Fibroblast of upper back skin (primary cell): ENCODE measurements at regions not wholly inside any gene's neighbourhood (a gene's known extent, or its start where the extent isn't known, plus 50 kb on each side); places are given as distances from the start of the nearest gene placed in this dataset.
"Not testable (repeated sequence)": the region's sequence is repeated elsewhere in the genome, so short reads cannot be mapped to it uniquely, and the experiment has no call there.

ENCODE experiments used
- DNase-seq: peaks from one replicate; pipeline ENCODE4 v3.0.0-alpha.2; 2013

DNA sequence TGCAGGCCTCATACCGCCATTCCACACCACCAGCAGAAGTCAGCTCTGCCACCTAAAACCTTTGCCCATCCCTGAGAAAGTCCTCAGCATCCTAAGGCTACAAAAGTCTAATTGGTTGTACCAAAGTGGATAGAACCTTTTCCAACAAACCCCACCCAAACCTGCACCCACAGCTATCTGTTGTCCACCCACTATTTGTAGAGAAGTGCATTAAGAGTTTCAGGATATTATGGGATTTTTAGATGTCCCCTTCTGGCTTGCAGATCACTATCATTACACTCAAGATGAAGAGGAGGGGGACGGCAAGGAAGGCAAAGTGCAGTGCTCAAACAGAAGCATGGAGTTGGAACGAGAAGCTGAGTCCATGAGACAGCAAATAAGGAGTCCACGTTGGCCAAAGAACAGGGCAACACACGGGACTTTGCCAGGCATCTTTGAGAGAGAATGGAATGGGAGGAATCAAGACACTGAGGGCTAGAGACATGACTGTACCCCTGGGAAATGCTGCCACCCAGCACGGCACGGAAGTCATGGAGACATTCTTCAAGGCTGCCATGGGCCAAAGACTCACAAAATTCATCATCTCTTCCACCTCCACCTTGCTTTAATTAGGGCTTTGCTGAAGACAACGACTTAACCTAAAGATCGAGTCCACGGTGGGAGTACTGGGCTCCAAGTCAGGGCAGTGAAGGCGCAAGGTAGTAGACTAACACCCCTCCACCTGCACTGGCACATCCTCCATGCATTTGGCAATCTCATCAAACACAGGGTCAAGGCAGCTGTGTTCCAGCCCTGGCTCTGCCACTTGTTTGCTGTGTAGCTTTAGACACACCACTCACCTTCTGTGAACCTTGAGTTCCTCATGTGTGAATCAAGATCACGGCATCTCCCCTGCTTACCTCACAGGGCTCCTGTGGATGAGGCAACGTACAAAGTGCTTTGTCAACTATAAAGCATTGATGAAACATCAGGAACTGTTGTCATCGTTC lies 112.9 kb upstream of the TMEM45B start:
- DNase-seq: no peak

GRCh38 chr11:129703846-129704245 lies 111.8 kb upstream of the TMEM45B start:
- no peak for DNase-seq

DNA sequence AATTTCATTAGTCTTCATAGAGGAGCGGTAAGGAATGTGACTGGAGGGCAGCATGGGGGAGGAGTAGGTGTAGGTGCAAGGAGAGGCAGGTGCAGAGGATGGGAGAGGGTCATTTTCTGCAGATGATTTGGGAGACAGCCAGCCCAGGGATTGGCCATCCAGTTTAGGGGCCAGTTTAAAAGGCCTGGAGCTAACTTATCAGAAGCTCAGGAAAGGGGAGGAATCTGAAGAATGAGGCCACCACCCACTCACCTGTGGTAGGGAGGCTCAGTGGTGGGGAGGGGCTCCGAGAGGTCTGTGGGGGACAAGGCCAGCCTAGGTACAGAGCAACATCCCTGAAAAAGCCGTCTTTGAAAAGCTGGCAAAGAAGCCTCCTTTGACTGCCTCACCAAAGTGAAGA lies 110.8 kb upstream of the TMEM45B start:
- no peak for DNase-seq

GRCh38 chr11:129705341-129705740 lies 110.3 kb upstream of the TMEM45B start:
- DNase-seq: no peak

GRCh38 chr11:129705933-129706332 lies 109.7 kb upstream of the TMEM45B start:
- DNase-seq: no peak

DNA sequence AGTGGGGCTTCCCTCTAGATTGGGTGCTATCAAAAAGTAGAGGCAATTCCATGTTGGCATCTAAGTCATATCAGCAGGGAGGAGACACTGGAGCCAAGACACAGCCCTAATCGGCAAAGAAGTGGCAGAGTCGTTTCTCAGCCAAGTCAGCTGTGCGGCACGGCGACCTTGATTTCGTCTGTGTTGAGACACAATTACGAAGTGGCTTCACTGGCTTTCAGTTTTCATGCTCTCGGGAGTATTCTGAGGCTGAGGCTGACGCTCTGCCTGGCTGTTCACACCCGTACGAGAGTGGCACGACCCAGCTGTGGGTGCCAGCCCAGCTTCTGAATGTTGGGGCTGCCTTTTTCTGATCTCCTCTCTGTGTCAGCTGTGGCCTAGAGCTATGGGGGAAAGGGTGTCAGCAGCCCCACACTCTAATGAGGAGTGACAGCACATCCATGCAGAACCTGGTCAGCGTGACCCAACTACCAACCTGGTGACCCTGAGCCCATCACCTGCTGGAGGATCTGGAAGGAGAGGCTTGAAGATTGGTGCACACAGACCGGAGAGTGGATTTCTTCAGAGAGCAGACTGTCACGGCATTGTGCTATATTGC lies 105.7 kb upstream of the TMEM45B start:
- DNase-seq: no peak

- DNase-seq: no peak
Observed at GRCh38 chr11:129710423-129710822, 105.2 kb upstream of the TMEM45B start.

- DNase-seq: no peak
Observed at GRCh38 chr11:129711760-129712159, 103.9 kb upstream of the TMEM45B start.

- DNase-seq: not testable (repeated sequence)
Observed at GRCh38 chr11:129712486-129713240, 103.0 kb upstream of the TMEM45B start.

GRCh38 chr11:129719037-129719436 lies 96.6 kb upstream of the TMEM45B start:
- no peak for DNase-seq

- no peak for DNase-seq
Observed at GRCh38 chr11:129720156-129720555, 95.5 kb upstream of the TMEM45B start.

DNA sequence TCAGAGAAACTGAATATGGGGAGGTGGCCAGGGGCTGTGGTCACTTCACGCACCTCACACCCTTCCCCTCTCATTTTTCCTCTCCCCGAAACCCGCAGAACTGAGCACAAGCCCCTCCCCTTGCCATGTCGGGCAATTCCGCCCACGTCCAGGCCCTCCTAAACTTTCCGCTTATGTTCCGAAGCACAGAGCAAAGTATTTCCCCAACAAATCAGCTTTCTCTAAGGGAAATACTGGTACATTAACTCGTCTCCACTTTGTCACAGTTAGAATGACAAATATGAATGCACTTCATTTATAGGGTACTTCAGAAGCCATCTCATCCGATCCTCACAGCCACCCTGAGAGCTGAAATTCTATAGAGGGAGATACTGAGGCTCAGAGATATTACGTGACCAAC lies 94.7 kb upstream of the TMEM45B start:
- no peak for DNase-seq

DNA sequence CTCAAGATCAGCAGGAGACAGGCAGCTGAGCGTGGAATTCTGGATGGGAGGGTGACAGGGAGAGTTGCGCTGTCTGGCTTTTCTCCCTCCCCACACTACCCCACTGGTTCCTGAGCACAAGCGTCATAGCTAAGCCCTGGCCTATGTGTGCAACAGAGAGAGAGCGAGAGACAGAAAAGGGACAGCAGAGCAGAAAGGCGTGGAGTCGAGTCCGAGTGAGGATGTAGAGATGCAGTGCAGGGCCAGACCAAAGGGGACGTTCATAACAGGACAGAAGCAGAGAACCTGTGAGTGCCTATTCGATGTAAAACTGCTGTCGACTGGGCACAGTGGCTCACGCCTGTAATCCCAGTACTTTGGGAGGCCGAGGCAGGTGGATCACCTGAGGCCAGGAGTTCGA lies 94.0 kb upstream of the TMEM45B start:
- DNase-seq: no peak

DNA sequence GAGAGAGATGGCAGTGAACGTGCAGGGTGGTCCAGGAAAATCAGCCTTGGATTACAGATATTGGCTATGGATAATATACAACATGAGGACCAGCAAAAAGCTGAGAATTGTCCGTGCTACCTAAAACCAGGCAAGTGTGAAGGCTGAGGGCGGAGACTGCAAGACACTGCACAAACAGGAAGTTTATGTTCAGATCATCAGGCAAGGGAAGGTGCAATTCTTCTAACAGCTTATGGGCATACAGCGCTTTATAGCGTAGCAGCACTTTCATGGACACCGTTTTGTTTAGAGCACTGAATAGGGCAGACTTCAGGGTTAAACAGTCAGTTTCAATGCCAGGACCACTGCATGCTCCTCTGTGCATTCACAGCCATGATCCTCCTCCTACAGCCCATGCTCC lies 93.1 kb upstream of the TMEM45B start:
- DNase-seq: no peak

DNA sequence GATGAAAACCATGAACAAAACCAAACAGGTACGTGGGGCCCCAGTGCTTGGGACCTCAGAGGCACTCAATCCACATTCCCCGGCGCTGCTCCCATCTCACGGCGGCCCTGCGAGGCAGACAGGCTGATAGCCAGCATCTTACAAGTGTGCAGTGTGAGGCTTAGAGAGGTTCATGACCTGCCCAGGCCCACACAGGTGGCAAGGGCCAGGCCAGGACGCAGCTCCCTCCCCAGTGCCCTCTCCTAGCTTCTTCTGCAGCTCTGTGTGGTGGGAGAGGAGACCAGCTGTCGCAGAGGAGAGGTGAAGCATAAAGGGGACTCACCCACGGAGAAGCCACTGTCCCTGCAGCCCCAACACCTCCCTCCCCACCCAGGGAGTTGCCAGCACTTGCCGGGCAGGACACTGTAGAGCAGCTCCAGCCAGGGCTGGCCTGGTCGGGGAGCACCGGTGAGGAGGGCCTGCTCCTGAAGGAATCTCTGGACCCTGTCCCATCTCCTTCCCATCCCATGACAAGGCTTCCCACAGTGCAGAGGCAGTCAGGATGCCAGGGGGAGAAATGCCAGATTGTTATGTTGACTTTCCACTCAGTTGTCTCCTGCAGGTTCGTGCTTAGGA lies 92.4 kb upstream of the TMEM45B start:
- no peak for DNase-seq

DNA sequence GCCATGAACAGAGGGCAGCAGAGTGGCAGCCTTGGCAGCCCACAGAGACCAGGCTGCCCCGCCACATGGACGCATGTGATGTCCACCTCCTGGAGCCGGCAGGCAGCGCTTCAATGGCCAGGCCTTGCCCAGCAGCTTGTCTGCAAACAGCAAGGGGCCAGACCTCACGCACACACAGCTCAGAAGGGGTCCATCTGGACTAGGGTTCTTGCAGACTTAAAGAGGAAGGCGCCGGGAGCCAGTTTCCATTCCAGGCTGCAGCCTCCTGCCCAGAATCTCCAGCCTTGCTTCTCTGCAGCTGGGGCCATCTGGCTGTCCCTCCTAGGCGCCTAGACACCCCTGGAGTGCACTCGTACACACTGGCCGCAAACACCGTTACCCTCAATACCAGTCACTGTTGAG lies 91.9 kb upstream of the TMEM45B start:
- DNase-seq: no peak

- no peak for DNase-seq
Observed at GRCh38 chr11:129724866-129725265, 90.8 kb upstream of the TMEM45B start.

GRCh38 chr11:129726179-129726578 lies 89.5 kb upstream of the TMEM45B start:
- DNase-seq: no peak

DNA sequence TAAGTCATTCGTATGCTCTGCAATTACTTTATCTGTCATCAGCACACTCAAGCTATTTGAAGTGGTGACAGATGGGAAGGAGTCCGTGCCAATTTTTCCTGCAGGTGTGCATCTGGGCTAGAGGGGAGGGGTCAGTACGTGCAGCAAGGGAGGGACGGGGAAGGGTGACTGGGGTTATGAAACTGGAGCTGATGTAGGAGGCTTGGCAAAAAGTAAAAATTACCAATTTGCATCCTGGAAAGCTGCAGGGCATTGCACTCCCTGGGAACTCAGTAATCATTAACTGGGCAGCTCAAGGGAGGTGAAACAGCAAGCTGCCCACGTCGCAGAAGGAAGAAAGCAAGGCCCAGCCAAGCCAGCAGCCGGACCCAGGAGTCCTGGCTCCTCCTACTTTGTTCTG lies 87.1 kb upstream of the TMEM45B start:
- no peak for DNase-seq

DNA sequence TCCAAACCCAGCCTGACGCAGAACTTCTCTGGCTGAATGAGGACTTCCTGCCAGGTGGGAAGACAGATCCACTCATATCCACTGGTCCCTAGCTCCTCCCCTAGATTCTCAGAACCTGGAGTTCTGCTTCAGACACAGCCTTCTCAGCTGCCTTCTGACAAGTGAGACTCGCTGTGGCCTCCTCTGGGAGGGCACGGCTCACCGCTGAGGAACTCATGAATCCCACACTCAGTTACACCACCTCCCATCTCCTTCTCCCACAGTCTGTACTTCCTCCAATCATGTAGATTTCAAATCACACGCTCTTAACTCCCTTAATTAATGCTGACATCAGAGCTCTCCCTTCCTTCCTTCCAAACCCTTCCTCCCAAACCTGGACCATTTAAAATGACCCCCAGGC lies 86.4 kb upstream of the TMEM45B start:
- DNase-seq: no peak

DNA sequence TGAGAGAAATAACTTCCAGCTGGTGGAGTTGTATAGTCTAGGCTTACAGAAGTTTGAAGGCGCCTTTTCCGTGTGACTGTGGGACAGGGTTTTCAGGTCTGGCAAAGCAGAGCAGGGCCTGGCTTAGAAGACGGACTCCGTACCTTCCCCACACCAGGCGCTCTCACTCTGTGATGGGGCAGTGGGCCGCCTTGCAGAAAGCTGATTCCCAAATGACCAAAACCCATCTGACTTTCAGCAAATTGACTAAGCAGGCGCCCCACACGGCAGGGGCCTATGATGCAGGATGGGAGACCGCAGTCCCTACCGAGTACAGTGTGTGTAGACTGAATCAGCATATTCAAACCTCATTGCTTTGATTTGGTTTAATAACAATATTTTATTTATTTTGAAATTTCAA lies 85.8 kb upstream of the TMEM45B start:
- no peak for DNase-seq

DNA sequence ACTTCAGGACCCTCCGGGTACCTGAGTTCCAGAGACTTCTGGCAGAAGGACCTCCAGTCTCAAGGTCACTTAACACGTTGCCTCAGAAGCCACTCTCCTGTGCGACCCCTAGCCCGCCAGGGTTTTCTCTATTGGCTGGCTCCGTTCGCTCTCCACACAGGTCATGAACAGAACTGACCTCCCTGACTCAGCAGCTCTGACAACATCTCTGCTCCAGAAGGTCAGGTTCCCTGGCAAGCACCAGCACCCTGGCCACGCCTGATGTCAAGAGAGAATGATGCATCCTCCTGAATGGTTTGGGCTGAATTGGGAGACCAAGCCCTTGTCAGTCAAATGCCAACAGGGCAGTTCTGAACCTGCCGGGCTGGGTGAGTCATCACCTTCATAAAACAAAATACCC lies 84.3 kb upstream of the TMEM45B start:
- no peak for DNase-seq

DNA sequence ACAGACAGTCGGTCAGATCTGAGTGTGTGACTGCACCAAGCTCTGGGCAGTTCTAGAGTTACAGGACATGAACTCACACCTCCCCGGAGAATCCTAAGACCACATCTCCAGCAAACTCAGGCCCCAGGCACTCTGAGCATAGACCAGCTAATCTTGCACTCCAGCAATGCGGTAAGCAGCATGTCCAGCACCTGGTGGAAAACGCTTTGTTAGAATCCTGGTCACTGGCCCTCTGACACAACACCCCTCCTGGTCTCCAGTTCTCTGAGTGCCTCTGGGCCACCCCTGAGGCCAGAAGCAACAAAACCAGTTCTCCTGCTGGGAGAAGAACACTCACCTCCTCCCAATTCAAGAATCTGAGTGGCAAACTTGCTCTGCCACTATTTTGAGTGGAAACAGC lies 82.7 kb upstream of the TMEM45B start:
- DNase-seq: no peak
